Immature natural killer cell (primary cell): ENCODE measurements at regions not wholly inside any gene's neighbourhood (a gene's known extent, or its start where the extent isn't known, plus 50 kb on each side); places are given as distances from the start of the nearest gene placed in this dataset.
"Not testable (repeated sequence)": the region's sequence is repeated elsewhere in the genome, so short reads cannot be mapped to it uniquely, and the experiment has no call there.

ENCODE experiments used
- DNase-seq, 3 donors: peaks; one replicate each; pipeline ENCODE4 v3.0.0; 2022; ENCODE audit warnings: mixed read lengths in 1 of 3
- H3K27ac Mint-ChIP-seq, 6 donors: one replicate each; pipeline ENCODE4 v1.8.0; 2020; ENCODE audit warnings: mixed read lengths in 6 of 6, mild to moderate bottlenecking in 5 of 6, inconsistent platforms in 4 of 6, moderate library complexity in 3 of 6
- H3K27me3 Mint-ChIP-seq, 3 donors: one replicate each; pipeline ENCODE4 v1.8.0; 2020 to 2021; ENCODE audit warnings: low read depth in 3 of 3, mild to moderate bottlenecking in 3 of 3, mixed read lengths in 3 of 3, moderate library complexity in 3 of 3, inconsistent platforms in 1 of 3
- H3K36me3 Mint-ChIP-seq, 3 donors: one replicate each; pipeline ENCODE4 v1.8.0; 2020; ENCODE audit warnings: mixed read lengths in 3 of 3, inconsistent platforms in 2 of 3, mild to moderate bottlenecking in 2 of 3
- H3K4me1 Mint-ChIP-seq, 2 donors: one replicate each; pipeline ENCODE4 v1.8.0; 2020; ENCODE audit warnings: inconsistent platforms in 2 of 2, mild to moderate bottlenecking in 2 of 2, mixed read lengths in 2 of 2, moderate library complexity in 1 of 2
- H3K4me3 Mint-ChIP-seq, 5 donors: one replicate each; pipeline ENCODE4 v1.8.0; 2020; ENCODE audit warnings: mild to moderate bottlenecking in 5 of 5, mixed read lengths in 5 of 5, inconsistent platforms in 3 of 5, moderate library complexity in 3 of 5
- H3K9me3 Mint-ChIP-seq, 6 donors: one replicate each; pipeline ENCODE4 v1.8.0; 2020; ENCODE audit warnings: mild to moderate bottlenecking in 6 of 6, mixed read lengths in 6 of 6, inconsistent platforms in 4 of 6, moderate library complexity in 3 of 6

DNA sequence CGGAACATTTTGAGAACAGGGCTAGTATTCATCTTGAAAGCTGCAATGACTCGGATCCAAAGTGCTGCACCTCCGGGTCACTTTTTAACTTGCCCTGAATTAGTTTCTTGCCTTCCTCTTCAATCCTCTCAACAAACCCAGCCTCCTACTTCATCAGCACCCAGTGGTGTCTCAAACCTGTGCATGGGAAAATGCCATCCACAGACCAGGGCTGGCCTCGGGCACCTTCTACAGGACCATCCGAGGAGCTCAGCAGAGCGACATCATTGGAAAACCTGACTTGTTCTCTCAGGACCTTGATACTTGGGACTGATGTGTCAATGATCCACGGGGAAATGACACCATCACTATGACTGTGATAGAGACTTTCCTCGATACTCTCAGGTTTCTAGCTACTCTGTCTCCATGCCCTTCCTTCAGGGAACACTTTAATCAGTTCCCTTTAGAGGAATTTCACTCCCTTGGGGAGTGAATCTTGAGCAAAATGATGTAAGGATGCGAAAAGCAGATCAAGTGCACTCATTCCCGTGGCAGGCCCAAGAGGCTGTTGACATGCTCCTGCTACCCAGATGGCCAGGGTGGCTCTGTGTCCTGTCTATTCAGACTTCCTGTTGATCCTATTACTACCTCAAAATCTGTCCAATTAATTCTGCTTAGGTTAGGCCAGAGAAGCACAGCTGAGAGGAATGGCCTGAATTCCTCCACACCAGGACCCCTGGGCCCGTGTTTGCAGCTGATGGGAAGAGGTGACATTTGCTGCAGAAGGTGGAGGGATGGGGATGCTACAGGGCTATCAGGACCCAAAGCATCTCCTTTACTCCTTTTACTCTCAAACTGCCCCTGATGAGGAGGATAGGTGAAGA is 96.5 kb upstream of the SLC25A48 start:
- Mint-ChIP-seq H3K36me3 (no peaks in the 10 kb centered on the region), H3K9me3 (no peaks in the 10 kb centered on the region)

DNA sequence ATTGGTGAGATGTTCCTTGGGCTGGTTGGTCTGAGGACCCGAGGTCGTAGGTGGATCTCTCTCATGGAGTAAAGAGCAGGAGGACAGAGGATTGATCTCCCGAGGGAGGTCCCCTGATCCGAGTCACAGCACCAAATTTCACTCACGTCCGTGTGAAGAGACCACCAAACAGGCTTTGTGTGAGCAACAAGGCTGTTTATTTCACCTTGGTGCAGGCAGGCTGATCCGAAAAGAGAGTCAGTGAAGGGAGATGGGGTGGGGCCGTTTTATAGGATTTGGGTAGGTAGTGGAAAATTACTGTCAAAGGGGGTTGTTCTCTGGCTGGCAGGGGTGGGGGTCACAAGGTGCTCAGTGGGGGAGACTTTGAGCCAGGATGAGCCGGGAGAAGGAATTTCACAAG is 97.5 kb upstream of the SLC25A48 start:
- H3K4me3 Mint-ChIP-seq, H3K4me1 Mint-ChIP-seq, H3K36me3 Mint-ChIP-seq, H3K27me3 Mint-ChIP-seq, H3K27ac Mint-ChIP-seq, DNase-seq, H3K9me3 Mint-ChIP-seq: not testable (repeated sequence)

More for the DNA sequence above, 96.5 kb upstream of the SLC25A48 start:
- Mint-ChIP-seq H3K4me1 (no peaks in the 10 kb centered on the region), H3K27me3 (peaks cover 0 to 8% (median 3%) of the 10 kb centered on the region in 3 donors), H3K27ac (no peak overlapping the region), H3K4me3 (no peak overlapping the region)
- no peak for DNase-seq

DNA sequence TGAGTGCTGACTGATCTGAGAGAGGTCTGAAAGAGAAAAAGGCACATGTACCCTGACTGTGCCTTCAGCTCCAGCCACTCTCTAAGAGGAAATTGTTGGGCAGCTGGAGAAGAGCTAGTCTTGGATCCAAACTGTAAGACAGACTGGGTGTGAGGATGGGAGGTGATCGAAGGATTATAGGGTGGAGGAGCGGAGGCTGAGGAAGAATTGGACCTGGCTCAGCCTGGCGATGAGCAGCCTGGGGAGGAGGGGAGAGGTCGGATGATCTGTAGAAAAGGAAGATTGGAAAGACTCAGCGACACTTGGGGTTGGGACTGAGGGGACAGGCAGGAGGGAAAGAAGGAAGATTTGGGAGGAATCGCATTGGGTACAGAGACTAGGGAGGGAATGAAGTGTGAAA is 98.6 kb upstream of the SLC25A48 start:
- Mint-ChIP-seq H3K27ac (no peak overlapping the region), H3K27me3 (peaks cover 0 to 8% (median 3%) of the 10 kb centered on the region in 3 donors)

DNA sequence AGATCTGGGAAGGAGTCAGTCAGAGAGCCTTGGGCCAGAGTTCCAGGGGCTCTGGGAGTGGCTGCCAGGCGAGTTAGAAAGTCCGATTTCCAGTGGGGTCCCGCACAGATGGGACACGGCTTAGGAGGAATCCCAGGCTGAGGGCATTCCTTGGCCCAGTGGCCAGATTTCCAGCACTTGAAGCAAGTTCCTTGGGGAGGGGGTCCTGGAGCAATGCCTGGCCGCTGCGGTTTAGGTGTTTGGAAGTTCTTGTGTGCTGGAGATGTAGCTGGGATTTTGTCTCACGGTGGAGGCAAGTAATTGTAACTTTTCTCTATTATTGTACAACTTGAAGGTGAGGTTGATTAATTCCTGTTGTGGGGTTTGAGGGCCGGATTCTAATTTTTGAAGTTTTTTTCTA is 99.5 kb upstream of the SLC25A48 start:
- not testable (repeated sequence) for H3K27me3 Mint-ChIP-seq, DNase-seq, H3K4me1 Mint-ChIP-seq, H3K4me3 Mint-ChIP-seq, H3K27ac Mint-ChIP-seq, H3K36me3 Mint-ChIP-seq, H3K9me3 Mint-ChIP-seq

More for the DNA sequence above, 98.6 kb upstream of the SLC25A48 start:
- no peak for DNase-seq
- no peaks in the 10 kb centered on the region for H3K9me3 Mint-ChIP-seq
- H3K4me3 Mint-ChIP-seq = no peak overlapping the region
- H3K36me3 Mint-ChIP-seq = no peaks in the 10 kb centered on the region
- H3K4me1 Mint-ChIP-seq = no peaks in the 10 kb centered on the region

DNA sequence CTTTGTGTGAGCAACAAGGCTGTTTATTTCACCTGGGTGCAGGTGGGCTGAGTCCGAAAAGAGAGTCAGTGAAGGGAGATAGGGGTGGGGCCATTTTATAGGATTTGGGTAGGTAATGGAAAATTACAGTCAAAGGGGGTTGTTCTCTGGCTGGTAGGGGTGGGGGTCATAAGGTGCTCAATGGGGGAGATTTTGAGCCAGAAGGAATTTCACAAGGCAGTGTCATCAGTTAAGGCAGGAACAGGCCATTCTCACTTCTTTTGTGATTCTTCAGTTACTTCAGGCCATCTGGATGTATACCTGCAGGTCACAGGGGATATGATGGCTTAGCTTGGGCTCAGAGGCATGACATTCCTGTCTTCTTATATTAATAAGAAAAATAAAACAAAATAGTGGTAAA is 103.4 kb upstream of the SLC25A48 start:
- not testable (repeated sequence) for H3K9me3 Mint-ChIP-seq, DNase-seq, H3K27ac Mint-ChIP-seq, H3K36me3 Mint-ChIP-seq, H3K27me3 Mint-ChIP-seq, H3K4me1 Mint-ChIP-seq, H3K4me3 Mint-ChIP-seq

DNA sequence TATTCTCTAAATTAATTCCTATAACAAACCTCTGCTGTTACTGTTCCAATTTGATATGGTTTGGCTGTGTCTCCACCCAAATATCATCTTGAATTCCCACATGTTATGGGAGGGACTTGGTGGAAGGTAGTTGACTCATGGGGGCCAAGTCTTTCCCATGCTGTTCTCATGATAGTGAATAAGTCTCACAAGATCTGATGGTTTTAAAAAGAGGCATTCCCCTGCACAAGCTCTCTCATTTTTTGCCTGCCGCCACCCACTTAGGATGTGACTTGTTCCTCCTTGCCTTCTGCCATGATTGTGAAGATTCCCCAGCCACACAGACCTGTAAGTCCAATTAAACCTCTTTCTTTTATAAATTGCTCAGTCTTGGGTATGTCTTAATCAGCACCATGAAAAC is 104.3 kb upstream of the SLC25A48 start:
- not testable (repeated sequence) for H3K9me3 Mint-ChIP-seq, H3K27me3 Mint-ChIP-seq, H3K4me1 Mint-ChIP-seq, H3K4me3 Mint-ChIP-seq, H3K36me3 Mint-ChIP-seq, DNase-seq, H3K27ac Mint-ChIP-seq

DNA sequence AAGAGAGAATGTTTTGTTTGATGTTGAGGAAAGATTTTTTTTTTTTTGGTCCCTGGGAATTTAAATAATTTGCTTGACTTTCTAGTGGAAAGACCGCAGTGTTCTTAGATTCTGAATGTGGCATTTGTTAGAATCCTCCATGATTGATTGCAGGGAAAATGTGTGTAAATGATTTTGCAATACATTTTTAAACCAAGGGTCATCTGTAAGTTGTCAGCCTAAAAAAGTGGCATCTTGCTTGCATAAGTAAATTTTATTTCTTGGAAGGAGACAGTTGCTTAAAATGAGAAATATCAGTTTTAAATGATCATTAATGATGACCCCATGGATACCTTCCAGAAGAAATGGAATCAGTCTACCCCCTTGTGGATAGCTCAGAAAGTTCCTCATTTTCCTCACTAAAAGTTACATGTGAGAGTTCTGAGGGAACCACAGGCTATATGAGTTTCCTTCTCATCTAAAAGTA is 105.1 kb upstream of the SLC25A48 start:
- H3K27me3 Mint-ChIP-seq = peaks cover 0 to 3% (median 0%) of the 10 kb centered on the region in 3 donors
- no peak for DNase-seq
- no peak overlapping the region for H3K27ac Mint-ChIP-seq
- H3K9me3 Mint-ChIP-seq = no peaks in the 10 kb centered on the region
- no peaks in the 10 kb centered on the region for H3K36me3 Mint-ChIP-seq
- no peaks in the 10 kb centered on the region for H3K4me1 Mint-ChIP-seq
- no peak overlapping the region for H3K4me3 Mint-ChIP-seq

DNA sequence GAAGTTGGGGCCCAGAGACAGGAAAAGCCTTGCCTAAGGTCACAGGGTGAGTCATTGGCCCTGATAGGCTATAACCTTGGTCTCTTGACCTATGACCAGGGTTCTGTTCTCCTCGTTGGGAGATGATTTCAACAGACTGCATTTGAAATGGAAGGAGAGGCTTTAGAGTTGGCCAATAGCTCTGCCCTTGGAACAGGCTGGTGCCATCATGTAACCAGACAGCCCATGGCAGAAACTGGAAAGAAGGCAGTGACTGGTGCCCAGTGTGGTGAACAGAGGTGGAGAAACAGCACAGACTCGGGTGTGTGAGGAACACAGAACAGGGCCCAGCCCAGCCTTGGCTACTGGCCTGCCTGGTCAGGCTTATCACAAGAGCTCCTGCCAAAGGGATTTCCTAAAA is 109.8 kb upstream of the SLC25A48 start:
- Mint-ChIP-seq H3K27ac (no peak overlapping the region), H3K4me3 (no peak overlapping the region), H3K27me3 (peaks cover 0 to 8% (median 0%) of the 10 kb centered on the region in 3 donors), H3K36me3 (no peaks in the 10 kb centered on the region), H3K9me3 (no peaks in the 10 kb centered on the region), H3K4me1 (no peaks in the 10 kb centered on the region)
- no peak for DNase-seq

DNA sequence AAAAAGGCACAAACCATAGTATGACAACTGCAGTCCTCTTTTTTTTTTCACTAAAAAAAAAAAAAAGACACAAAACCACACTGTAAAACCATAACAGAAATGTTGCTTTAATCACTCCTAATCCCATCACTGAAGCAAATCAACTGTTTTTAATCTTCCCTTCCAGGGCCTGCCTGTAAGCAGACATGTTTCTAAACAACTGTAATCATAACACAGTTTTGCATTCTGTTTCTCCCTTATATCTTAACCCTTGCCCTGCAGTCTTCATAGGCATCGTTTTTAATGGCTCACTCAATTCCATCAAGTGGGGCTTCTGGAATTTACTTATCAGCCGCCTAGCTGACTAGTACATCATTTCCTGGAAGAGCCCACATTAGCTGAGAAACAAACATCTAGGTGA is 111.0 kb upstream of the SLC25A48 start:
- H3K27me3 Mint-ChIP-seq = peaks cover 0 to 5% (median 0%) of the 10 kb centered on the region in 3 donors
- DNase-seq = no peak
- no peak overlapping the region for H3K4me3 Mint-ChIP-seq
- H3K9me3 Mint-ChIP-seq = peaks cover 0 to 1% (median 0%) of the 10 kb centered on the region in 6 donors
- H3K4me1 Mint-ChIP-seq = no peaks in the 10 kb centered on the region
- no peak overlapping the region for H3K27ac Mint-ChIP-seq
- H3K36me3 Mint-ChIP-seq = no peaks in the 10 kb centered on the region

DNA sequence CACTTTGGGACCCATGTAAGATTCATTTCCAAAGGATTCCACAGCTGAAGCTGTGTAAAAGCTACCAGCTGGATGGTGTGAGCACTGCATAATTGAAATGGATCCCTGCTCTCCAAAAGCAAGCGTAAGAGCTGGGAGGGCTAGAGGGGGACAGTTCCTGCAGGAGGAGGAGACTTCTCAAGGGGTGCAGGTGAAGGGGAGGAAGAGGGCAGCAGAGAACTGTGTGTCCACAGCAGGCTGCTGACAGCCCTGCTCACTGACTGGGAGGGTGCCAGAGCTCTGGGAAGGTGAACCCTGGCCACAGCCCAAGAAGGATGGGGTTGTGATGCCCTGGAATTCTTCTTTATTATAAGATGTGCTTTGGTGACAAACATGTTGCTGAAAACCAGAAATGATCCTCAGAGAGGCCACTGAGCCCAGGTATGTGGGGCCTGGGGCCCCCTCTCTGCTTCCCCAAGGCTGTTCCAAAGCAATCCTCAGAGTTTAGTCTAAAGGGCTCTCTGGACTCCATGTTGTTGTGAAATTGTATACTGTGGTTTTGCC is 112.8 kb upstream of the SLC25A48 start:
- H3K4me3 Mint-ChIP-seq = no peak overlapping the region
- peaks cover 0 to 2% (median 0%) of the 10 kb centered on the region in 6 donors for H3K9me3 Mint-ChIP-seq
- no peaks in the 10 kb centered on the region for H3K36me3 Mint-ChIP-seq
- H3K27ac Mint-ChIP-seq = no peak overlapping the region
- DNase-seq = no peak
- no peaks in the 10 kb centered on the region for H3K4me1 Mint-ChIP-seq
- peaks cover 0 to 5% (median 0%) of the 10 kb centered on the region in 3 donors for H3K27me3 Mint-ChIP-seq

DNA sequence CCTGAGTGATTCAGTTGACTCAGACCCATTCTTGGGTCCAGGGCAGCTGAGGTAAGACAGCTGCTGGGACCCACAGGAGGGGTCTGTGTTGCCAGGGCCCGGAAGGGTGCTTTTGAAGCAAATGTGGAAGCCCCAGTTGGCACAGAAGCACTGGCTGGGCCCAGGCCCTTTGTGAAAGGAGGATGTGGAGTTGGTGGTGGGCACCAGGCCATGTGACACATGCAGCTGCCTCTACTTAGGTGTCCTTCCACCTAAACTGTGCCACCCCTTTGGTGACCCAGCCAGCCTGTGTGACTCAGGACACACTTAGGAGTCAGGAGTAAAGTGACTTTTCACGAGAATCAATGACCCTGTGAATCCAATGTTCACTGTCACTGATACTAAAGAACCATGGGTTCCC is 114.3 kb upstream of the SLC25A48 start:
- Mint-ChIP-seq H3K27ac (no peak overlapping the region), H3K4me1 (no peaks in the 10 kb centered on the region), H3K4me3 (no peak overlapping the region), H3K36me3 (no peaks in the 10 kb centered on the region), H3K27me3 (peaks cover 0 to 5% (median 0%) of the 10 kb centered on the region in 3 donors), H3K9me3 (peaks cover 0 to 2% (median 0%) of the 10 kb centered on the region in 6 donors)
- DNase-seq = no peak

DNA sequence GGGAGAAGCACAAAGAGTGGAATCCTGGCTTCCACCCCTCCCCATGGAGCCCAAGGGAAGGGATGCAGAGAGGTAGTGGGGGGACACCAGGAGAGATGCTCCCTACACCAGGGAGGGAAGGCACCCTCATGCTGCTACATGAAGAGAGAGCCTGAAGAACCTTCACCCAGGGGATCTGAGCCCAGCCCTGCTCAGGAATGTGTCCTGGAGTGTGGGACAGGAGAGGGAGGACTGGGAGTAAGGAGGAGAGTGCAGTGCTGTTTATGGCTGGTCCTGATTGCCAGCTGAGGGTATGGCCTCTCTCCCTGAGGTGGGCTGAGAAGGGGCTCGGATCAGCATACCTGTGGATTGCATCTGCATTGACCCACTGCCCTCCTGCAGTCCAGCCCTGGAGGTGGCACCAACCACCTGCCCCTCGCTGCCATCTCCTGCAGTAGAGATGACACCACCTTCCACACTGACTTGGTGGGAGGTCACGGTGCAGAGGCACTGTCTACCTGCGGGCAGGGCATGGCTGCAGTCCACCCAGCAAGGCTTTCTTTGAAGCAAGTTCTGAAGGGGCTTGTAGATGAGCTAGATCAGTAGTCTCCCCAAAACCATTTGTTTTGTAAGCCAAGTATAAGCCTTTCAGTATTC is 114.9 kb upstream of the SLC25A48 start:
- DNase-seq = no peak
- Mint-ChIP-seq H3K4me1 (no peaks in the 10 kb centered on the region), H3K4me3 (no peak overlapping the region), H3K27ac (no peak overlapping the region), H3K9me3 (peaks cover 0 to 2% (median 0%) of the 10 kb centered on the region in 6 donors), H3K27me3 (peaks cover 0 to 5% (median 0%) of the 10 kb centered on the region in 3 donors), H3K36me3 (no peaks in the 10 kb centered on the region)

DNA sequence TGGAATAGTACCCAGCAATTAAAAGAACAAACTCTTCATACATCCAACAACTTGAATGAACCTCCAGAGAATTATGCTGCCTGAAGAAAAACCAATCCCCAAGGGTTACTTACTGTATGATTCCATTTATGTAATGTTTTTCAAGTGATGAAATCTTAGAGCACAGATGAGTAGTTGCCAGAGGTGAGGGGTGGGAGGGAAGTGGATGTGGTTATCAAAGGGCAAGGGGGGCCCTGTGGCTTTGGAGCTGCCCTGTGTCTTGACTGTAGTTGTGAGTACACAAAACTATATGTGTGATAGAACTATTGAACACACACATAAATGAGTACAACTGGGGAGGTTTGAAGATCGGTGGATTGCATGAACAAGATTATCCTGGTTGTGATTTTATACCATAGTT is 115.8 kb upstream of the SLC25A48 start:
- no peaks in the 10 kb centered on the region for H3K4me1 Mint-ChIP-seq

DNA sequence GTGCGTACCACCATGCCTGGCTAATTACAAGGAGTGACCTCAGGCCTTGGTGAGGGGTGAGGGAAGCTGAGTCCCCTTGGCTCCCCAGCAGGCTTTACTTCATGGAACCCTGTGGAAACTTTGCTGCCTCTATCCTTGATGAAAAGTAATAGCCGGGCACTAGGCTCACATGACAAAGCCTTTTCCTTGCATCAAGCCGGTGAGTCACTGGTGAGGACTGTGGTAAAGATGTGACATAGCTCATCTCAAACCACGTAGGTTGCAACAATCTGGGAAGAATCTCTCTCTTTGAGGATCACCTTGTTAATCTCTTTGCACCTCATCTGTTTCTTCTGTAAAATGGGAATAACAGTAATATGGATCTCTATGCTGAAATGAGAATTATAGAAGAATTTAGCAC is 116.3 kb upstream of the SLC25A48 start:
- DNase-seq = no peak

More for the DNA sequence above, 115.8 kb upstream of the SLC25A48 start:
- H3K9me3 Mint-ChIP-seq = peaks cover 0 to 2% (median 0%) of the 10 kb centered on the region in 6 donors
- no peaks in the 10 kb centered on the region for H3K36me3 Mint-ChIP-seq
- DNase-seq = no peak
- no peak overlapping the region for H3K4me3 Mint-ChIP-seq
- H3K27ac Mint-ChIP-seq = no peak overlapping the region
- H3K27me3 Mint-ChIP-seq = peaks cover 0 to 3% (median 0%) of the 10 kb centered on the region in 3 donors

More for the DNA sequence above, 116.3 kb upstream of the SLC25A48 start:
- Mint-ChIP-seq H3K27ac (no peak overlapping the region), H3K4me3 (no peak overlapping the region), H3K36me3 (no peaks in the 10 kb centered on the region), H3K27me3 (peaks cover 0 to 3% (median 0%) of the 10 kb centered on the region in 3 donors), H3K4me1 (no peaks in the 10 kb centered on the region), H3K9me3 (peaks cover 0 to 2% (median 0%) of the 10 kb centered on the region in 6 donors)
